ENCODE measurements at regions not wholly inside any gene's neighbourhood (a gene's known extent, or its start where the extent isn't known, plus 50 kb on each side); places are given as distances from the start of the nearest gene placed in this dataset.

DNA sequence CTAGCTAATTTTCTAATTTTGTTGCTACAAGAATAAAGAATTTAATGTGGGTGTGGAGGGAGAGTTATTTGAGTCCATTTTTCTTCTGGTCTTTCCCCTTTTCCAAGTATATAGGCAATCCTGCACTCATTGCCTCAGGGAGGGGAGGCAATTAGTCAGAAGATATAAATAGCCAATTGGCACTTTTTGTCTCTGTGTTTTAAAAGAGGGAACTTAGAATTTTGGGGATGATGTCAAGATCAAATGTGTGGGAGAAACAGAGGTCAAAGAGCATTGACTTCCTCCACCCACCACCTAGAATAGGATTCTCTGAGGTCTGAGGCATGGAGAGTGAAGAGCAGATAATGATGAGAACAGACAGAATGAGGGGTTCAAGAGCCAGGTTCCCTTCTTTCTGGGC lies 120.3 kb upstream of the ZC3H12C start:
- TF ChIP-seq, protein P1, sequence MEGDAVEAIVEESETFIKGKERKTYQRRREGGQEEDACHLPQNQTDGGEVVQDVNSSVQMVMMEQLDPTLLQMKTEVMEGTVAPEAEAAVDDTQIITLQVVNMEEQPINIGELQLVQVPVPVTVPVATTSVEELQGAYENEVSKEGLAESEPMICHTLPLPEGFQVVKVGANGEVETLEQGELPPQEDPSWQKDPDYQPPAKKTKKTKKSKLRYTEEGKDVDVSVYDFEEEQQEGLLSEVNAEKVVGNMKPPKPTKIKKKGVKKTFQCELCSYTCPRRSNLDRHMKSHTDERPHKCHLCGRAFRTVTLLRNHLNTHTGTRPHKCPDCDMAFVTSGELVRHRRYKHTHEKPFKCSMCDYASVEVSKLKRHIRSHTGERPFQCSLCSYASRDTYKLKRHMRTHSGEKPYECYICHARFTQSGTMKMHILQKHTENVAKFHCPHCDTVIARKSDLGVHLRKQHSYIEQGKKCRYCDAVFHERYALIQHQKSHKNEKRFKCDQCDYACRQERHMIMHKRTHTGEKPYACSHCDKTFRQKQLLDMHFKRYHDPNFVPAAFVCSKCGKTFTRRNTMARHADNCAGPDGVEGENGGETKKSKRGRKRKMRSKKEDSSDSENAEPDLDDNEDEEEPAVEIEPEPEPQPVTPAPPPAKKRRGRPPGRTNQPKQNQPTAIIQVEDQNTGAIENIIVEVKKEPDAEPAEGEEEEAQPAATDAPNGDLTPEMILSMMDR (IDR thresholded peaks at IDR 0.05 in 8 of 11, conservative IDR thresholded peaks at IDR 0.05 in 3 of 11): no peak
- TF ChIP-seq POLR2A (IDR thresholded peaks at IDR 0.05): no peak

Data from spleen (tissue), 7 donors.